ENCODE measurements at regions not wholly inside any gene's neighbourhood (a gene's known extent, or its start where the extent isn't known, plus 50 kb on each side); places are given as distances from the start of the nearest gene placed in this dataset.

- H2AFZ ChIP-seq (ENCODE audit: low read depth, low read length, poor library complexity, severe bottlenecking) = no peak overlapping the region
- BruUV-seq (replicated peaks) = no TSS peak
Measured at GRCh38 chr11:37762079-37762478, 1164.0 kb upstream of the RAG2 start.

GRCh38 chr11:37755521-37755920 lies 1157.5 kb upstream of the RAG2 start:
- Histone ChIP-seq H3K79me2 (ENCODE audit: insufficient read depth, low read length) (no peaks in the 10 kb centered on the region), H3K27ac (ENCODE audit: low read depth, low read length) (no peak overlapping the region), H3K4me3 (replicated peaks in 1 of 2; ENCODE audit: low read depth in 1 of 2, low read length in 2 of 2) (no peak overlapping the region), H3K36me3 (ENCODE audit: control insufficient read depth in 1 of 2, insufficient read depth in 2 of 2, low read length in 2 of 2) (no peaks in the 10 kb centered on the region), H3K9me2 (ENCODE audit: insufficient read depth) (no peaks in the 10 kb centered on the region), H3K9me3 (ENCODE audit: control insufficient read depth in 1 of 2, insufficient read depth in 1 of 2, low read depth in 1 of 2, low read length in 2 of 2) (peaks cover 0 to 18% of the 10 kb centered on the region in 2 experiments; a peak in 2 of 4 replicates), H3K9ac (ENCODE audit: low read length) (no peak overlapping the region), H3K27me3 (ENCODE audit: insufficient read depth, low read length) (no peaks in the 10 kb centered on the region), H2AFZ (ENCODE audit: low read depth, low read length, poor library complexity, severe bottlenecking) (no peak overlapping the region), H4K20me1 (ENCODE audit: insufficient read depth) (no peaks in the 10 kb centered on the region), H3K4me2 (ENCODE audit: low read length) (no peak overlapping the region), H3K4me1 (ENCODE audit: control insufficient read depth in 1 of 2, insufficient read depth in 2 of 2, low read length in 2 of 2) (no peaks in the 10 kb centered on the region)
- no TSS peak for BruUV-seq (replicated peaks)
- intact Hi-C loops (cut with micrococcal nuclease) = no loop called here
- ChIA-PET POLR2A (no interaction called here), RAD21 (ENCODE audit: low non-redundant PET in 1 of 2, low total read pairs in 2 of 2, uncharacterized antibody in 2 of 2, unreplicated experiment in 2 of 2) (no interaction called here), CTCF (no interaction called here)
- ATAC-seq (no peak), DNase-seq (ENCODE audit: low read depth, low spot score) (no peak)
- no peak for TF ChIP-seq FOSL1 (IDR thresholded peaks at IDR 0.05; ENCODE audit: low read depth)
- TF ChIP-seq SRF (IDR thresholded peaks at IDR 0.05; ENCODE audit: low read depth) = no peak
- TF ChIP-seq ZBTB33 (IDR thresholded peaks at IDR 0.05; ENCODE audit: extremely low read depth, insufficient replicate concordance, low read length) = no peak
- TF ChIP-seq POLR2A (IDR thresholded peaks at IDR 0.05; ENCODE audit: borderline replicate concordance, extremely low read depth, insufficient read depth, insufficient read length) = no peak
- no peak for TF ChIP-seq EGR1 (IDR thresholded peaks at IDR 0.05; ENCODE audit: low read depth)
- no peak for TF ChIP-seq ZNF274 (IDR thresholded peaks at IDR 0.05; ENCODE audit: low read depth, low read length)

More at GRCh38 chr11:37762079-37762478, 1164.0 kb upstream of the RAG2 start:
- Histone ChIP-seq H3K27ac (ENCODE audit: low read depth, low read length) (no peak overlapping the region), H3K9ac (ENCODE audit: low read length) (no peak overlapping the region), H3K27me3 (ENCODE audit: insufficient read depth, low read length) (no peaks in the 10 kb centered on the region), H3K9me2 (ENCODE audit: insufficient read depth) (no peaks in the 10 kb centered on the region), H3K4me1 (ENCODE audit: control insufficient read depth in 1 of 2, insufficient read depth in 2 of 2, low read length in 2 of 2) (no peaks in the 10 kb centered on the region), H4K20me1 (ENCODE audit: insufficient read depth) (no peaks in the 10 kb centered on the region), H3K4me2 (ENCODE audit: low read length) (no peak overlapping the region), H3K9me3 (ENCODE audit: control insufficient read depth in 1 of 2, insufficient read depth in 1 of 2, low read depth in 1 of 2, low read length in 2 of 2) (peaks cover 3 to 16% of the 10 kb centered on the region in 2 experiments; a peak in 2 of 4 replicates), H3K4me3 (replicated peaks in 1 of 2; ENCODE audit: low read depth in 1 of 2, low read length in 2 of 2) (no peak overlapping the region), H3K79me2 (ENCODE audit: insufficient read depth, low read length) (no peaks in the 10 kb centered on the region), H3K36me3 (ENCODE audit: control insufficient read depth in 1 of 2, insufficient read depth in 2 of 2, low read length in 2 of 2) (no peaks in the 10 kb centered on the region)
- ChIA-PET CTCF (no interaction called here), POLR2A (no interaction called here), RAD21 (ENCODE audit: low non-redundant PET in 1 of 2, low total read pairs in 2 of 2, uncharacterized antibody in 2 of 2, unreplicated experiment in 2 of 2) (no interaction called here)
- no peak for DNase-seq (ENCODE audit: low read depth, low spot score)
- intact Hi-C loops (cut with micrococcal nuclease) = no loop called here
- no peak for TF ChIP-seq POLR2AphosphoS5 (IDR thresholded peaks at IDR 0.05; ENCODE audit: low read depth, low read length)
- no peak for TF ChIP-seq RAD21 (IDR thresholded peaks at IDR 0.05; ENCODE audit: low read depth)
- no peak for TF ChIP-seq EZH2phosphoT487 (IDR thresholded peaks at IDR 0.05; ENCODE audit: borderline replicate concordance)
- no peak for TF ChIP-seq SRF (IDR thresholded peaks at IDR 0.05; ENCODE audit: low read depth)
- no peak for ATAC-seq
